OCI-LY1 (cell line): ENCODE measurements at regions not wholly inside any gene's neighbourhood (a gene's known extent, or its start where the extent isn't known, plus 50 kb on each side); places are given as distances from the start of the nearest gene placed in this dataset.

Source experiments
- CTCF ChIP-seq: fragments of 200-600 bp; sonication (generic), shearing (Covaris generic); IDR thresholded peaks from 2 replicates; pipeline ENCODE4 v1.5.1; 2017; ENCODE audit warnings: mild to moderate bottlenecking, antibody characterized with exemption, low read length, moderate library complexity, mixed read lengths
- EZH2 ChIP-seq: fragments of 200-600 bp; sonication (generic), shearing (Covaris generic); IDR thresholded peaks from 2 replicates; pipeline ENCODE4 v1.8.0; 2017; ENCODE audit warnings: borderline replicate concordance, mixed run types, mild to moderate bottlenecking, antibody characterized with exemption, low read length, moderate library complexity, mixed read lengths

DNA sequence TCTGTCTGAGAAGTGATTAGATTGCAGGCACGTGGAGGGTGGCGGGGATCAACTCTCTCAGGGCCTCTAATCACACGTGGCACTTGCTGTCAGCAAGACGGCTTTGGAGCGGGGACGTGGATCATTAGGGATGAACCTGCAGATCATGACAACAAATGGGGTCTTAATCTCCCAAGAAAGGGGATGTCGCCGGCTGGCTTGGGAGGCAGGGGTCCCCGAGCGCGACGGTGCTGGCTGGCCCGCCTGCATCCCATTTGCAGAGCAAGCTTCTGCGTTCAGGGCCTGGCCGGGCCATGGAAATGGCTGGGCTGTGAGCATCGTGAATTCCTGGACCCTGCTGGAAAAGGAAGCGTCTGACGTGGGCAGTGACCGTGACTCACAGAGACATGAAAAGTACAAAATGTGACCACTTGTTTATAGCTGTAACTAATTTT, 85.1 kb upstream of the SHOX start:
- TF ChIP-seq CTCF (no peak), EZH2 (no peak)
